HEK293 (cell line): ENCODE measurements at regions not wholly inside any gene's neighbourhood (a gene's known extent, or its start where the extent isn't known, plus 50 kb on each side); places are given as distances from the start of the nearest gene placed in this dataset.

Experiments
- CTCF ChIA-PET: fragments of 350-600 bp; formaldehyde crosslinking; extraction: SDS; loops from one replicate; lab custom pipeline; 2021; ENCODE audit warnings: antibody characterized with exemption; lab: Yijun Ruan, JAX
- POLR2A ChIA-PET: fragments of 300-600 bp; formaldehyde crosslinking; extraction: SDS; loops from one replicate; lab custom pipeline; 2020; ENCODE audit warnings: antibody characterized with exemption, inconsistent platforms; lab: Yijun Ruan, JAX
- H3K27ac ChIP-seq: fragments of 200-500 bp; sonication (Bioruptor generic); 2 replicates; pipeline ENCODE4 v1.5.1; 2014; ENCODE audit warnings: low read depth, low read length, control low read depth, inconsistent platforms; ENCODE audit errors: extremely low read depth
- H3K36me3 ChIP-seq, 2 experiments: fragments of 200-500 bp in 1 of 2; sonication (Bioruptor generic) in 1 of 2; 1 replicate in 1 of 2; 2 replicates in 1 of 2; pipeline ENCODE4 v1.5.1; 2014 to 2017; ENCODE audit warnings: inconsistent platforms in 2 of 2, low read length in 2 of 2; ENCODE audit not compliant: control insufficient read depth in 2 of 2, insufficient read depth in 1 of 2
- H3K4me1 ChIP-seq: fragments of 200-500 bp; sonication (Bioruptor generic); 2 replicates; pipeline ENCODE4 v1.5.1; 2014; ENCODE audit warnings: mild to moderate bottlenecking, low read length, inconsistent platforms; ENCODE audit not compliant: control insufficient read depth, insufficient read depth
- H3K4me3 ChIP-seq: 2 replicates; pipeline ENCODE4 v1.5.1; 2011; ENCODE audit warnings: low read depth, mild to moderate bottlenecking, control low read depth, low read length, moderate library complexity
- H3K9me3 ChIP-seq: fragments of 200-500 bp; sonication (Bioruptor generic); 2 replicates; pipeline ENCODE4 v1.5.1; 2014; ENCODE audit warnings: low read depth, low read length, inconsistent platforms; ENCODE audit not compliant: control insufficient read depth, insufficient read depth
- ATF2 ChIP-seq: fragments of 450-650 bp; formaldehyde crosslinking; IDR thresholded peaks from 2 replicates; pipeline ENCODE4 v1.5.1; 2016; ENCODE audit warnings: missing biosample characterization, missing genetic modification characterization, low read depth
- GLIS1 ChIP-seq: fragments of 450-650 bp; formaldehyde crosslinking; IDR thresholded peaks from 2 replicates; pipeline ENCODE4 v1.5.1; 2016; ENCODE audit warnings: missing biosample characterization, missing genetic modification characterization
- TSHZ1 ChIP-seq: fragments of 450-650 bp; formaldehyde crosslinking; IDR thresholded peaks from 2 replicates; pipeline ENCODE4 v1.5.1; 2016; ENCODE audit warnings: missing biosample characterization, missing genetic modification characterization, borderline replicate concordance
- WT1 ChIP-seq: fragments of 450-650 bp; formaldehyde crosslinking; IDR thresholded peaks from 2 replicates; pipeline ENCODE4 v1.5.1; 2016; ENCODE audit warnings: missing biosample characterization, missing genetic modification characterization
- ZBTB1 ChIP-seq: fragments of 450-650 bp; formaldehyde crosslinking; IDR thresholded peaks from 2 replicates; pipeline ENCODE4 v1.5.1; 2016; ENCODE audit warnings: missing biosample characterization, missing genetic modification characterization
- ZBTB20 ChIP-seq: fragments of 450-650 bp; formaldehyde crosslinking; IDR thresholded peaks from 2 replicates; pipeline ENCODE4 v1.5.1; 2016; ENCODE audit warnings: missing biosample characterization, missing genetic modification characterization
- ZEB2 ChIP-seq: fragments of 450-650 bp; formaldehyde crosslinking; IDR thresholded peaks from 2 replicates; pipeline ENCODE4 v1.5.1; 2016; ENCODE audit warnings: missing biosample characterization, missing genetic modification characterization
- ZFHX2 ChIP-seq: fragments of 450-650 bp; formaldehyde crosslinking; conservative IDR thresholded peaks from 2 replicates; pipeline ENCODE4 v1.5.1; 2016; ENCODE audit warnings: missing biosample characterization, missing genetic modification characterization
- ZFP69B ChIP-seq: fragments of 450-650 bp; formaldehyde crosslinking; IDR thresholded peaks from 2 replicates; pipeline ENCODE4 v1.5.1; 2016; ENCODE audit warnings: missing biosample characterization, missing genetic modification characterization
- ZNF132 ChIP-seq: fragments of 450-650 bp; formaldehyde crosslinking; IDR thresholded peaks from 2 replicates; pipeline ENCODE4 v1.5.1; 2017; ENCODE audit warnings: missing biosample characterization, missing genetic modification characterization, borderline replicate concordance
- ZNF133 ChIP-seq: fragments of 450-650 bp; formaldehyde crosslinking; IDR thresholded peaks from 2 replicates; pipeline ENCODE4 v1.5.1; 2016; ENCODE audit warnings: missing biosample characterization, missing genetic modification characterization
- ZNF391 ChIP-seq: fragments of 450-650 bp; formaldehyde crosslinking; IDR thresholded peaks from 2 replicates; pipeline ENCODE4 v1.5.1; 2016; ENCODE audit warnings: low read depth, missing biosample characterization, missing genetic modification characterization, borderline replicate concordance
- ZNF416 ChIP-seq: fragments of 450-650 bp; formaldehyde crosslinking; IDR thresholded peaks from 2 replicates; pipeline ENCODE4 v1.5.1; 2016; ENCODE audit warnings: missing biosample characterization, missing genetic modification characterization
- ZNF423 ChIP-seq: fragments of 450-650 bp; formaldehyde crosslinking; IDR thresholded peaks from 2 replicates; pipeline ENCODE4 v1.5.1; 2016; ENCODE audit warnings: missing biosample characterization, missing genetic modification characterization
- ZNF549 ChIP-seq: fragments of 450-650 bp; IDR thresholded peaks from 2 replicates; pipeline ENCODE4 v1.5.1; 2018; ENCODE audit warnings: missing biosample characterization, missing genetic modification characterization, mild to moderate bottlenecking, inconsistent platforms, moderate library complexity
- ZNF561 ChIP-seq: fragments of 450-650 bp; IDR thresholded peaks from 2 replicates; pipeline ENCODE4 v1.5.1; 2018; ENCODE audit warnings: missing biosample characterization, missing genetic modification characterization, borderline replicate concordance
- ZNF596 ChIP-seq: fragments of 450-650 bp; IDR thresholded peaks from 2 replicates; pipeline ENCODE4 v1.5.0; 2018; ENCODE audit warnings: missing biosample characterization, mild to moderate bottlenecking, missing genetic modification characterization, moderate library complexity
- ZNF654 ChIP-seq: fragments of 450-650 bp; formaldehyde crosslinking; IDR thresholded peaks from 2 replicates; pipeline ENCODE4 v1.5.1; 2016; ENCODE audit warnings: low read depth, missing biosample characterization, missing genetic modification characterization
- ZNF664 ChIP-seq: fragments of 450-650 bp; formaldehyde crosslinking; IDR thresholded peaks from 2 replicates; pipeline ENCODE4 v1.5.1; 2016; ENCODE audit warnings: missing biosample characterization, missing genetic modification characterization
- ZNF777 ChIP-seq: fragments of 450-650 bp; formaldehyde crosslinking; IDR thresholded peaks from 2 replicates; pipeline ENCODE4 v1.5.1; 2017; ENCODE audit warnings: missing biosample characterization, missing genetic modification characterization, borderline replicate concordance
- TF ChIP-seq, protein P1 (sequence below): fragments of 450-650 bp; formaldehyde crosslinking; IDR thresholded peaks from 2 replicates; pipeline ENCODE4 v1.5.1; 2016; ENCODE audit warnings: missing biosample characterization, missing genetic modification characterization
- TF ChIP-seq, protein P2 (sequence below): fragments of 450-650 bp; formaldehyde crosslinking; IDR thresholded peaks from 2 replicates; pipeline ENCODE4 v1.5.1; 2016; ENCODE audit warnings: missing biosample characterization, missing genetic modification characterization
- TF ChIP-seq, protein P3 (sequence below): fragments of 450-650 bp; formaldehyde crosslinking; IDR thresholded peaks from 2 replicates; pipeline ENCODE4 v1.5.1; 2016; ENCODE audit warnings: missing biosample characterization, missing genetic modification characterization

GRCh38 chr12:114967151-114967550 lies 283.2 kb upstream of the TBX3 start:
- CTCF ChIA-PET = no interaction called here
- POLR2A ChIA-PET = no interaction called here
- TF ChIP-seq ZNF391 (tag by site-specific recombination) (no peak), ZFHX2 (tag by site-specific recombination) (no peak), ZBTB1 (no peak), ZNF777 (tag by site-specific recombination) (no peak), ZNF423 (no peak), ZNF596 (tag by site-specific recombination) (no peak), ZNF654 (tag by site-specific recombination) (no peak), ZFP69B (tag by site-specific recombination) (no peak), ZNF561 (no peak), ZNF133 (no peak), ATF2 (no peak), GLIS1 (tag by site-specific recombination) (no peak), ZBTB20 (tag by site-specific recombination) (no peak), ZNF132 (tag by site-specific recombination) (no peak), WT1 (tag by site-specific recombination) (no peak), ZEB2 (no peak), ZNF549 (tag by site-specific recombination) (no peak)
- TF ChIP-seq, protein P1, sequence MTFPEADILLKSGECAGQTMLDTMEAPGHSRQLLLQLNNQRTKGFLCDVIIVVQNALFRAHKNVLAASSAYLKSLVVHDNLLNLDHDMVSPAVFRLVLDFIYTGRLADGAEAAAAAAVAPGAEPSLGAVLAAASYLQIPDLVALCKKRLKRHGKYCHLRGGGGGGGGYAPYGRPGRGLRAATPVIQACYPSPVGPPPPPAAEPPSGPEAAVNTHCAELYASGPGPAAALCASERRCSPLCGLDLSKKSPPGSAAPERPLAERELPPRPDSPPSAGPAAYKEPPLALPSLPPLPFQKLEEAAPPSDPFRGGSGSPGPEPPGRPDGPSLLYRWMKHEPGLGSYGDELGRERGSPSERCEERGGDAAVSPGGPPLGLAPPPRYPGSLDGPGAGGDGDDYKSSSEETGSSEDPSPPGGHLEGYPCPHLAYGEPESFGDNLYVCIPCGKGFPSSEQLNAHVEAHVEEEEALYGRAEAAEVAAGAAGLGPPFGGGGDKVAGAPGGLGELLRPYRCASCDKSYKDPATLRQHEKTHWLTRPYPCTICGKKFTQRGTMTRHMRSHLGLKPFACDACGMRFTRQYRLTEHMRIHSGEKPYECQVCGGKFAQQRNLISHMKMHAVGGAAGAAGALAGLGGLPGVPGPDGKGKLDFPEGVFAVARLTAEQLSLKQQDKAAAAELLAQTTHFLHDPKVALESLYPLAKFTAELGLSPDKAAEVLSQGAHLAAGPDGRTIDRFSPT (tag by site-specific recombination) = no peak
- TF ChIP-seq, protein P2, sequence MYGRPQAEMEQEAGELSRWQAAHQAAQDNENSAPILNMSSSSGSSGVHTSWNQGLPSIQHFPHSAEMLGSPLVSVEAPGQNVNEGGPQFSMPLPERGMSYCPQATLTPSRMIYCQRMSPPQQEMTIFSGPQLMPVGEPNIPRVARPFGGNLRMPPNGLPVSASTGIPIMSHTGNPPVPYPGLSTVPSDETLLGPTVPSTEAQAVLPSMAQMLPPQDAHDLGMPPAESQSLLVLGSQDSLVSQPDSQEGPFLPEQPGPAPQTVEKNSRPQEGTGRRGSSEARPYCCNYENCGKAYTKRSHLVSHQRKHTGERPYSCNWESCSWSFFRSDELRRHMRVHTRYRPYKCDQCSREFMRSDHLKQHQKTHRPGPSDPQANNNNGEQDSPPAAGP (tag by site-specific recombination) = no peak
- TF ChIP-seq, protein P3, sequence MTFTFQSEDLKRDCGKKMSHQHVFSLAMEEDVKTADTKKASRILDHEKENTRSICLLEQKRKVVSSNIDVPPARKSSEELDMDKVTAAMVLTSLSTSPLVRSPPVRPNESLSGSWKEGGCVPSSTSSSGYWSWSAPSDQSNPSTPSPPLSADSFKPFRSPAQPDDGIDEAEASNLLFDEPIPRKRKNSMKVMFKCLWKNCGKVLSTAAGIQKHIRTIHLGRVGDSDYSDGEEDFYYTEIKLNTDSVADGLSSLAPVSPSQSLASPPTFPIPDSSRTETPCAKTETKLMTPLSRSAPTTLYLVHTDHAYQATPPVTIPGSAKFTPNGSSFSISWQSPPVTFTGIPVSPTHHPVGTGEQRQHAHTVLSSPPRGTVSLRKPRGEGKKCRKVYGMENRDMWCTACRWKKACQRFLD (tag by site-specific recombination) = no peak
- TF ChIP-seq, all 188 proteins: peak for 0
- Histone ChIP-seq H3K27ac (no peak overlapping the region), H3K4me1 (no peaks in the 10 kb centered on the region), H3K9me3 (no peaks in the 10 kb centered on the region), H3K4me3 (no peak overlapping the region), H3K36me3 (no peaks in the 10 kb centered on the region)

- ChIA-PET CTCF (interaction anchor here (1.7 kb wide), 1 partner anchor 72 kb away, joined by 5 read pairs; no protein-coding TSS in a partner anchor), POLR2A (no interaction called here)
- Histone ChIP-seq H3K4me3 (no peak overlapping the region), H3K9me3 (no peaks in the 10 kb centered on the region), H3K36me3 (no peaks in the 10 kb centered on the region), H3K4me1 (no peaks in the 10 kb centered on the region), H3K27ac (no peak overlapping the region)
- no peak for TF ChIP-seq ZNF664 (tag by site-specific recombination)
- no peak for TF ChIP-seq ZNF416 (tag by site-specific recombination)
- TF ChIP-seq TSHZ1 (tag by site-specific recombination) = no peak
Observed at GRCh38 chr12:114964841-114965240, 280.9 kb upstream of the TBX3 start.
